Ishikawa (cell line): ENCODE measurements at regions not wholly inside any gene's neighbourhood (a gene's known extent, or its start where the extent isn't known, plus 50 kb on each side); places are given as distances from the start of the nearest gene placed in this dataset.

Experiments used
- TAF1 ChIP-seq: IDR thresholded peaks from 2 replicates; pipeline ENCODE4 v1.6.1; 2012; ENCODE audit warnings: low read depth, mild to moderate bottlenecking
- TEAD4 ChIP-seq: IDR thresholded peaks from 2 replicates; pipeline ENCODE4 v1.6.1; 2012

GRCh38 chr3:137293086-137293485, 335.3 kb downstream of the IL20RB start:
- TF ChIP-seq TAF1 (no peak), TEAD4 (no peak)
